ENCODE measurements at regions not wholly inside any gene's neighbourhood (a gene's known extent, or its start where the extent isn't known, plus 50 kb on each side); places are given as distances from the start of the nearest gene placed in this dataset.
A peak's percentile ranks its signal among the peaks of the same experiment; 100 is the strongest.

DNA sequence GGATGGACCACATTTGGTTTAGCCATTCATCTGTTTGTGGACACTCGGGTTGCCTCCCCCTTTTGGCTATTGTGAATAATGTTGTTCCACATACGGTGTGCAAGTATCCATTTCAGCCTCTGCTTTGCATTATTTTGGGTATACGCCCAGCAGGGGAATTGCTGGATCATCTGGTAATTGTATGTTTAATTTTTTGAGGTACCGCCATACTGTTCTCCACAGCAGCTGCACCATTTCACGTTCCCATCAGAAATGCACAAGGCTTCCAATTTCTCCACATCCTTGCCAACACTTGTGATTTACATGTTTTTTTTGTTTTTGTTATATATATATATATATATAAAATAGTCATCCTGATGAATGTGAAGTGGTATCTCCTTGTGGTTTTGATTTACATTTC is 54.6 kb upstream of the TWIST2 start:
- no peak overlapping the region for H3K4me3 ChIP-seq (replicated peaks; ENCODE audit: low read depth, low read length)
- TF ChIP-seq, protein P1, sequence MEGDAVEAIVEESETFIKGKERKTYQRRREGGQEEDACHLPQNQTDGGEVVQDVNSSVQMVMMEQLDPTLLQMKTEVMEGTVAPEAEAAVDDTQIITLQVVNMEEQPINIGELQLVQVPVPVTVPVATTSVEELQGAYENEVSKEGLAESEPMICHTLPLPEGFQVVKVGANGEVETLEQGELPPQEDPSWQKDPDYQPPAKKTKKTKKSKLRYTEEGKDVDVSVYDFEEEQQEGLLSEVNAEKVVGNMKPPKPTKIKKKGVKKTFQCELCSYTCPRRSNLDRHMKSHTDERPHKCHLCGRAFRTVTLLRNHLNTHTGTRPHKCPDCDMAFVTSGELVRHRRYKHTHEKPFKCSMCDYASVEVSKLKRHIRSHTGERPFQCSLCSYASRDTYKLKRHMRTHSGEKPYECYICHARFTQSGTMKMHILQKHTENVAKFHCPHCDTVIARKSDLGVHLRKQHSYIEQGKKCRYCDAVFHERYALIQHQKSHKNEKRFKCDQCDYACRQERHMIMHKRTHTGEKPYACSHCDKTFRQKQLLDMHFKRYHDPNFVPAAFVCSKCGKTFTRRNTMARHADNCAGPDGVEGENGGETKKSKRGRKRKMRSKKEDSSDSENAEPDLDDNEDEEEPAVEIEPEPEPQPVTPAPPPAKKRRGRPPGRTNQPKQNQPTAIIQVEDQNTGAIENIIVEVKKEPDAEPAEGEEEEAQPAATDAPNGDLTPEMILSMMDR (IDR thresholded peaks at IDR 0.05; ENCODE audit: low read depth, low read length, missing control alignments), result no peak
- peak; percentile 52 for DNase-seq (ENCODE audit: extremely low read depth, low read depth)

DNA sequence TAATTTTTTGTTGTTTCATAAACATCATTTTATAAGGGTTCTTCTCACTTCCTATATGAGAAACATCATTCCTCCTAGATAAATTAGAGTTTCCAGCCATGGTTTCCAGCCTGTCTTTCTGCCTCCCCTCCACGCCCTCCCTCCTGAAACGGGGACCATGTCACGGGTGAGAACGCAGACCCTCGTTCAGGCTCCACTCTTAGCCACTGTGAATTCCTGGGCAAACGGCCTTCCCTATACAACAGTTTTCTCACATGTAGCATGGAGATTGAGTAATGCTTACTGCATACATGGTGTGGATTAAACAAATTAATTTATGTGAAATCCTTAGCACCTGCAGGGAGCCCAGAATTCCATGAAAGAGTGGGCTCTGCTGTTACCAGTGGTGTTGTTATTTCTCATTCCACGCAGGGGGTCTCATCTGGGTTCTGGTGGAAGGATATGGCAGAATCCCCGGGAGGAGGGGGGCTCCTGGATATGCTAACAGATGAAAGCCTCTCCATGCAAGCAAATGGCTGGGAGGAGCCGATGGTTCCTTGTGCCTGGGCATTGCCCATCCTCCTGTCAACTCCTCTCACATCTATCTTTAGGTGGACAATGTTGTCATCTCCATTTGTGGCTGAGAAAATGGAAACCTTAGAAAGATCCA is 54.0 kb upstream of the TWIST2 start:
- TF ChIP-seq, protein P1 (IDR thresholded peaks at IDR 0.05; ENCODE audit: low read depth, low read length, missing control alignments), result no peak
- DNase-seq (ENCODE audit: extremely low read depth, low read depth), result no peak
- H3K4me3 ChIP-seq (replicated peaks; ENCODE audit: low read depth, low read length), result no peak overlapping the region

DNA sequence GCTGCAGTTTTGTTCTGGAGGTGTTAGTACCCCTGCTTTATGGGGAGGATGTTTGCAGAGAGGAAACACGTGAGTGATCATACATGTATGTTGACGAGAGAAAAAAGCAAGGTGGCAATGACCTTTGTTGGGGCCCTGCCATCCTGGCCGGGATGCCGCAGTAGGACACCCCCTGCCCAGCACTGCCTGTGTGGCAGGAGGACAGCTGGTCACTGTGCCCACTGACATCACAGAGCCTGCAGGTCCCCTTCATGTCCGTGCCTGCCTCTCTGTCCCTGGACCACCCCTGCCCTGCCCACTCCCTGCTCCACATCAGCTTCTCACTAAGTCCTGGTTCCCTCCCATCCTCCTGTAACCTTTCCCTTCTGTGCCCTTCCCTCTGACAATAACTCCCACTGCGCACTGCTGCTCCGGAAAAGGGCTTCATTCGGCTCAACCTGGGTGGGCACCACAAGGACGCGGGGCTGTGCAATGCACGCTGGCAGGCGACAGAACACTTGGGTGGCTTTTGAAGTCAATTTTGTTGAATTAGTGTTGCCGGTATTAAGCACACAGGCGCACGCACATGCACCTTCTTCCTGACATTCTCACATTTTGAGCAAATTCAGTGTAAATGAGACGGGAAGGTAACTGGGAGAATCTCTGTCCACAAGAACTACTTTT is 51.5 kb upstream of the TWIST2 start:
- TF ChIP-seq, protein P1 (IDR thresholded peaks at IDR 0.05; ENCODE audit: low read depth, low read length, missing control alignments), result no peak
- no peak for DNase-seq (ENCODE audit: extremely low read depth, low read depth)
- H3K4me3 ChIP-seq (replicated peaks; ENCODE audit: low read depth, low read length), result no peak overlapping the region

DNA sequence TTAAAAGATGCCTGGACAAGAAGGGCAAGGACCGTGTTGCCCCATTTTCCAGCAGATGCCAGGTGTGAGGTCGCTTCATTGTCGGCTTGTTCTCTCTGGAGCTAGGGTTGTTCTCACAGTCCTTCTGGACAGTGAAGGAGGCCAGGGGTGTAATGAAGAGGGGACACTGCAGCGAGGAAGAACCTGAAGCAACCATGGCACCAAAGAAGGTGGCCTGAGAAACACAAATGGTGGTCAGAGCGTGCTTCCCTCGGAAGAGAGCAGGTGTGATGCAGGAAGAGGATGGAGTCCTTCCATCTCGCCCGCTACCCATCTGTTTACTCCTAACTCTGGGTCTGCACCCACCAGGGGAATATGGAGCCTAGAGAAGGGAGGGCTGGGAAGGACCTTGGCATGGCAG is 50.3 kb upstream of the TWIST2 start:
- TF ChIP-seq, protein P1 (IDR thresholded peaks at IDR 0.05; ENCODE audit: low read depth, low read length, missing control alignments), result no peak
- H3K4me3 ChIP-seq (replicated peaks; ENCODE audit: low read depth, low read length), result no peak overlapping the region
- DNase-seq (ENCODE audit: extremely low read depth, low read depth), result no peak

Data from HFF-Myc (cell line).